ENCODE measurements at regions not wholly inside any gene's neighbourhood (a gene's known extent, or its start where the extent isn't known, plus 50 kb on each side); places are given as distances from the start of the nearest gene placed in this dataset.

DNA sequence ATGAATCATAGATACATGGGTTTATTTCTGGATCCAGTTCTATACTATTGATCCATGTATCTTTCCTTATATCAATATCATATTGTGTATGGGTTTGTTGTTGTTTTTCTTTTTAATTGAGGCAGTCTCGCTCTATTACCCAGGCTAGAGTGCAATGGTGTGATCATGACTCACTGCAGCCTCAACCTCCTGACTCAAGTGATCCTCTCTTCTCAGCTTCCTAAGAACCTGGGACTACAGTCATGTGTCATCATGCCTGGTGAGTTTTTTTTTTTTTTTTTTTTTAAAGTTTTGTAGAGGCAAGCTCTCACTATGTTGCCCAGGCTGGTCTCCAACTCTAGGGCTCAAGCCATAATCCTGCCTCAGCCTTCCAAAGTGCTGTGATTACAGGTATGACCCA, 1589.4 kb upstream of the TENM4 start:
- intact Hi-C loops (cut with micrococcal nuclease; ENCODE audit: unreplicated experiment) = no loop called here
- H3K36me3 ChIP-seq (ENCODE audit: insufficient read depth, low read length) = no peaks in the 10 kb centered on the region
- DNase-seq (ENCODE audit: low spot score) = no peak
- no TSS peak for BruUV-seq (replicated peaks)
- no peaks in the 10 kb centered on the region for H4K20me1 ChIP-seq (ENCODE audit: insufficient read depth, low read length)
- H3K9me2 ChIP-seq (ENCODE audit: insufficient read depth, low read length) = no peaks in the 10 kb centered on the region
- no peak overlapping the region for H3K27ac ChIP-seq (ENCODE audit: low read depth, low read length, poor library complexity, severe bottlenecking)
- no peaks in the 10 kb centered on the region for H3K4me1 ChIP-seq (ENCODE audit: insufficient read depth, low read length, poor library complexity, severe bottlenecking)
- no peak overlapping the region for H3K4me3 ChIP-seq (ENCODE audit: low read depth, low read length, poor library complexity, severe bottlenecking)
- H3K4me2 ChIP-seq (ENCODE audit: low read length) = no peak overlapping the region
- no peaks in the 10 kb centered on the region for H3K9me3 ChIP-seq (ENCODE audit: low read length)
- ChIA-PET POLR2A (no interaction called here), CTCF (ENCODE audit: unreplicated experiment) (no interaction called here)
- H2AFZ ChIP-seq (ENCODE audit: low read length) = no peak overlapping the region
- TF ChIP-seq, protein P1, sequence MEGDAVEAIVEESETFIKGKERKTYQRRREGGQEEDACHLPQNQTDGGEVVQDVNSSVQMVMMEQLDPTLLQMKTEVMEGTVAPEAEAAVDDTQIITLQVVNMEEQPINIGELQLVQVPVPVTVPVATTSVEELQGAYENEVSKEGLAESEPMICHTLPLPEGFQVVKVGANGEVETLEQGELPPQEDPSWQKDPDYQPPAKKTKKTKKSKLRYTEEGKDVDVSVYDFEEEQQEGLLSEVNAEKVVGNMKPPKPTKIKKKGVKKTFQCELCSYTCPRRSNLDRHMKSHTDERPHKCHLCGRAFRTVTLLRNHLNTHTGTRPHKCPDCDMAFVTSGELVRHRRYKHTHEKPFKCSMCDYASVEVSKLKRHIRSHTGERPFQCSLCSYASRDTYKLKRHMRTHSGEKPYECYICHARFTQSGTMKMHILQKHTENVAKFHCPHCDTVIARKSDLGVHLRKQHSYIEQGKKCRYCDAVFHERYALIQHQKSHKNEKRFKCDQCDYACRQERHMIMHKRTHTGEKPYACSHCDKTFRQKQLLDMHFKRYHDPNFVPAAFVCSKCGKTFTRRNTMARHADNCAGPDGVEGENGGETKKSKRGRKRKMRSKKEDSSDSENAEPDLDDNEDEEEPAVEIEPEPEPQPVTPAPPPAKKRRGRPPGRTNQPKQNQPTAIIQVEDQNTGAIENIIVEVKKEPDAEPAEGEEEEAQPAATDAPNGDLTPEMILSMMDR (conservative IDR thresholded peaks at IDR 0.05; ENCODE audit: low read length) = no peak
- no peak for TF ChIP-seq EZH2phosphoT487 (IDR thresholded peaks at IDR 0.05; ENCODE audit: borderline replicate concordance, low read depth, low read length)
- H3K79me2 ChIP-seq (ENCODE audit: insufficient read depth, low read depth, low read length) = no peaks in the 10 kb centered on the region

GRCh38 chr11:81026032-81026431, 1585.2 kb upstream of the TENM4 start:
- H3K4me3 ChIP-seq (ENCODE audit: low read depth, low read length, poor library complexity, severe bottlenecking) = no peak overlapping the region
- no peaks in the 10 kb centered on the region for H3K79me2 ChIP-seq (ENCODE audit: insufficient read depth, low read depth, low read length)
- H3K4me1 ChIP-seq (ENCODE audit: insufficient read depth, low read length, poor library complexity, severe bottlenecking) = no peaks in the 10 kb centered on the region
- no peaks in the 10 kb centered on the region for H4K20me1 ChIP-seq (ENCODE audit: insufficient read depth, low read length)
- no peak overlapping the region for H2AFZ ChIP-seq (ENCODE audit: low read length)
- intact Hi-C loops (cut with micrococcal nuclease; ENCODE audit: unreplicated experiment) = no loop called here
- no peak for DNase-seq (ENCODE audit: low spot score)
- H3K9me3 ChIP-seq (ENCODE audit: low read length) = no peaks in the 10 kb centered on the region
- TF ChIP-seq, protein P1 (conservative IDR thresholded peaks at IDR 0.05; ENCODE audit: low read length) = no peak
- TF ChIP-seq EZH2phosphoT487 (IDR thresholded peaks at IDR 0.05; ENCODE audit: borderline replicate concordance, low read depth, low read length) = no peak
- H3K4me2 ChIP-seq (ENCODE audit: low read length) = no peak overlapping the region
- no peaks in the 10 kb centered on the region for H3K9me2 ChIP-seq (ENCODE audit: insufficient read depth, low read length)
- ChIA-PET CTCF (ENCODE audit: unreplicated experiment) (no interaction called here), POLR2A (no interaction called here)
- no peak overlapping the region for H3K27ac ChIP-seq (ENCODE audit: low read depth, low read length, poor library complexity, severe bottlenecking)
- no TSS peak for BruUV-seq (replicated peaks)
- no peaks in the 10 kb centered on the region for H3K36me3 ChIP-seq (ENCODE audit: insufficient read depth, low read length)

- Histone ChIP-seq H3K36me3 (ENCODE audit: insufficient read depth, low read length) (no peaks in the 10 kb centered on the region), H3K79me2 (ENCODE audit: insufficient read depth, low read depth, low read length) (no peaks in the 10 kb centered on the region), H3K4me3 (ENCODE audit: low read depth, low read length, poor library complexity, severe bottlenecking) (no peak overlapping the region), H3K4me1 (ENCODE audit: insufficient read depth, low read length, poor library complexity, severe bottlenecking) (no peaks in the 10 kb centered on the region), H4K20me1 (ENCODE audit: insufficient read depth, low read length) (no peaks in the 10 kb centered on the region), H3K4me2 (ENCODE audit: low read length) (no peak overlapping the region), H3K9me3 (ENCODE audit: low read length) (no peaks in the 10 kb centered on the region), H3K27ac (ENCODE audit: low read depth, low read length, poor library complexity, severe bottlenecking) (no peak overlapping the region), H2AFZ (ENCODE audit: low read length) (no peak overlapping the region), H3K9me2 (ENCODE audit: insufficient read depth, low read length) (no peaks in the 10 kb centered on the region)
- no peak for DNase-seq (ENCODE audit: low spot score)
- BruUV-seq (replicated peaks) = no TSS peak
- intact Hi-C loops (cut with micrococcal nuclease; ENCODE audit: unreplicated experiment) = no loop called here
- CTCF ChIA-PET (ENCODE audit: unreplicated experiment) = no interaction called here
- no peak for TF ChIP-seq EZH2phosphoT487 (IDR thresholded peaks at IDR 0.05; ENCODE audit: borderline replicate concordance, low read depth, low read length)
- TF ChIP-seq, protein P1 (conservative IDR thresholded peaks at IDR 0.05; ENCODE audit: low read length) = no peak
- POLR2A ChIA-PET = no interaction called here
Measured at GRCh38 chr11:81022057-81022456, 1581.2 kb upstream of the TENM4 start.
